MM.1S (cell line): ENCODE measurements at regions not wholly inside any gene's neighbourhood (a gene's known extent, or its start where the extent isn't known, plus 50 kb on each side); places are given as distances from the start of the nearest gene placed in this dataset.

ENCODE experiments used
- DNase-seq: peaks from one replicate; pipeline ENCODE4 v3.0.0-alpha.2; 2015
- H2AFZ ChIP-seq: fragments of 300-600 bp; sonication (generic); 2 replicates; pipeline ENCODE4 v1.6.0; 2016; ENCODE audit warnings: antibody characterized with exemption, low read length
- H3F3A ChIP-seq: fragments of 300-600 bp; sonication (generic); 2 replicates; pipeline ENCODE4 v1.6.1; 2016; ENCODE audit warnings: mild to moderate bottlenecking, antibody characterized with exemption, low read length, moderate library complexity, mixed read lengths; ENCODE audit not compliant: insufficient read depth
- H3K27ac ChIP-seq: fragments of 300-600 bp; sonication (generic); 2 replicates; pipeline ENCODE4 v1.5.1; 2016; ENCODE audit warnings: mild to moderate bottlenecking, low read length
- H3K27me3 ChIP-seq: fragments of 300-600 bp; sonication (generic); replicated peaks from 2 replicates; pipeline ENCODE4 v1.6.0; 2016; ENCODE audit warnings: low read length; ENCODE audit not compliant: insufficient read depth
- H3K36me3 ChIP-seq: fragments of 300-600 bp; sonication (generic); replicated peaks from 2 replicates; pipeline ENCODE4 v1.6.1; 2016; ENCODE audit warnings: mild to moderate bottlenecking, low read length, mixed read lengths; ENCODE audit not compliant: insufficient read depth
- H3K4me1 ChIP-seq: fragments of 300-600 bp; sonication (generic); 2 replicates; pipeline ENCODE4 v1.6.1; 2016; ENCODE audit warnings: low read length, mixed read lengths
- H3K4me2 ChIP-seq: fragments of 300-600 bp; sonication (generic); 2 replicates; pipeline ENCODE4 v1.6.0; 2016; ENCODE audit warnings: low read depth, low read length
- H3K4me3 ChIP-seq: fragments of 300-600 bp; sonication (generic); 2 replicates; pipeline ENCODE4 v1.5.1; 2016; ENCODE audit warnings: low read length, mixed read lengths
- H3K79me2 ChIP-seq: fragments of 300-600 bp; sonication (generic); 2 replicates; pipeline ENCODE4 v1.6.1; 2016; ENCODE audit warnings: mixed run types, low read length, mixed read lengths
- H3K9ac ChIP-seq: fragments of 300-600 bp; sonication (generic); 2 replicates; pipeline ENCODE4 v1.6.1; 2016; ENCODE audit warnings: low read length, mixed read lengths
- H3K9me2 ChIP-seq: fragments of 300-600 bp; sonication (generic); replicated peaks from 2 replicates; pipeline ENCODE4 v1.6.1; 2016; ENCODE audit warnings: mild to moderate bottlenecking, low read length, mixed read lengths; ENCODE audit not compliant: insufficient read depth
- H3K9me3 ChIP-seq: fragments of 300-600 bp; sonication (generic); replicated peaks from 2 replicates; pipeline ENCODE4 v1.6.1; 2016; ENCODE audit warnings: mild to moderate bottlenecking, low read length, mixed read lengths; ENCODE audit not compliant: insufficient read depth
- H4K20me1 ChIP-seq: fragments of 300-600 bp; sonication (generic); 2 replicates; pipeline ENCODE4 v1.6.1; 2016; ENCODE audit warnings: mild to moderate bottlenecking, low read length, moderate library complexity, mixed read lengths; ENCODE audit not compliant: insufficient read depth
- CTCF ChIP-seq: fragments of 300-600 bp; sonication (generic); IDR thresholded peaks from 2 replicates; pipeline ENCODE4 v1.5.1; 2016; ENCODE audit warnings: antibody characterized with exemption, low read length, mixed read lengths
- EZH2 ChIP-seq: fragments of 300-600 bp; sonication (generic); optimal IDR thresholded peaks from 2 replicates; pipeline ENCODE3; 2017; ENCODE audit warnings: low read depth, mild to moderate bottlenecking, antibody characterized with exemption, low read length, mixed read lengths
- EZH2phosphoT487 ChIP-seq: fragments of 300-600 bp; sonication (generic); IDR thresholded peaks from 2 replicates; pipeline ENCODE4 v1.6.1; 2018; ENCODE audit warnings: antibody characterized with exemption, low read length

DNA sequence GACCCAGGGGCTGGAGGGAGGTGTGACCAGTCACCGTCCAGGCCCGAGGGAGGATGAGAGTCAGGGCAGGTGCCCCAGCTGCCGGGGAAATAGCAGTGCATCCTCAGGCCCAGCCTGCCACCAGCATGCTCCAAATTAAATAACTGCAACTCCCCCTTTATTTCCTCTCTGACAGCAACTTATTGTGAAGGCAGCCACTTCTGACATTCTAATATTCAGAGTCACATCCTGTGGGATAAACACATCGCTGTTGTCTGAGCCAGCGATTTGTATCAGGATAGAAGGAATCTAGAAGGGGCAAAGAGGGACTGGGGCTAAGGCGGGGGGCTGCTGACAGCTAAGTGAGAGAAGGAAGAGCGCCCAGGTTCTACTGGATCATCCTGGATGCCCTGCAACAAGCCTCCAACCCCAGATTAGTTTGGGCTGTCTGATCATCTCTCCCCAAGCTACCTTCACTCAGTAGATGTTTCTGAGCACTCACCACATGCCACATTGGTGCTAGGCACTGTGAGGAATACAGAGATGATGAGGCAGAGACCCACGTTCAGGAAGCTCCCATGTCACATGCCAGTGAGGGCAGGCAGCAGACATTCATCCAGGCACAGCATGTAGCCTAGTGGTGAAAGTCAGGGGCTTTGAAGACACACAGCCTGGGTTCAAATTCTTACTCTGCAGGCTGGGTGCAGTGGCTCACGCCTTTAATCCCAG lies 214.1 kb downstream of the BUD13 start:
- no peak overlapping the region for H3K9ac ChIP-seq
- H3K79me2 ChIP-seq: no peaks in the 10 kb centered on the region
- H3K36me3 ChIP-seq: no peaks in the 10 kb centered on the region
- H3K27me3 ChIP-seq: no peaks in the 10 kb centered on the region
- TF ChIP-seq EZH2 (no peak), CTCF (no peak), EZH2phosphoT487 (no peak)
- no peak overlapping the region for H3K4me2 ChIP-seq
- no peaks in the 10 kb centered on the region for H3K9me2 ChIP-seq
- no peak overlapping the region for H2AFZ ChIP-seq
- H3K4me1 ChIP-seq: no peaks in the 10 kb centered on the region
- DNase-seq: no peak
- H3K4me3 ChIP-seq: no peak overlapping the region
- H3K27ac ChIP-seq: no peak overlapping the region
- H4K20me1 ChIP-seq: no peaks in the 10 kb centered on the region
- H3F3A ChIP-seq: no peaks in the 10 kb centered on the region
- no peaks in the 10 kb centered on the region for H3K9me3 ChIP-seq

- no peak overlapping the region for H3K4me3 ChIP-seq
- H3K9me2 ChIP-seq: no peaks in the 10 kb centered on the region
- H3F3A ChIP-seq: no peaks in the 10 kb centered on the region
- no peak for TF ChIP-seq EZH2phosphoT487
- H3K27ac ChIP-seq: no peak overlapping the region
- no peaks in the 10 kb centered on the region for H3K79me2 ChIP-seq
- H4K20me1 ChIP-seq: no peaks in the 10 kb centered on the region
- no peaks in the 10 kb centered on the region for H3K4me1 ChIP-seq
- H2AFZ ChIP-seq: no peak overlapping the region
- DNase-seq: no peak
- H3K4me2 ChIP-seq: no peak overlapping the region
- no peak overlapping the region for H3K9ac ChIP-seq
- no peaks in the 10 kb centered on the region for H3K27me3 ChIP-seq
- no peaks in the 10 kb centered on the region for H3K9me3 ChIP-seq
- no peaks in the 10 kb centered on the region for H3K36me3 ChIP-seq
Measured at GRCh38 chr11:116557282-116557681, 215.5 kb downstream of the BUD13 start.

GRCh38 chr11:116556483-116556882 lies 216.3 kb downstream of the BUD13 start:
- H3K9ac ChIP-seq: no peak overlapping the region
- H3K36me3 ChIP-seq: no peaks in the 10 kb centered on the region
- H3K27ac ChIP-seq: no peak overlapping the region
- no peak overlapping the region for H3K4me2 ChIP-seq
- TF ChIP-seq EZH2phosphoT487 (no peak), EZH2 (no peak), CTCF (no peak)
- H2AFZ ChIP-seq: no peak overlapping the region
- H3K9me3 ChIP-seq: no peaks in the 10 kb centered on the region
- DNase-seq: no peak
- H3F3A ChIP-seq: no peaks in the 10 kb centered on the region
- H3K4me3 ChIP-seq: no peak overlapping the region
- no peaks in the 10 kb centered on the region for H3K4me1 ChIP-seq
- H3K27me3 ChIP-seq: no peaks in the 10 kb centered on the region
- H4K20me1 ChIP-seq: no peaks in the 10 kb centered on the region
- H3K9me2 ChIP-seq: no peaks in the 10 kb centered on the region
- H3K79me2 ChIP-seq: no peaks in the 10 kb centered on the region

- Histone ChIP-seq H3K9me2 (no peaks in the 10 kb centered on the region), H3K9ac (no peak overlapping the region), H4K20me1 (no peaks in the 10 kb centered on the region), H3K4me1 (no peaks in the 10 kb centered on the region), H2AFZ (no peak overlapping the region), H3K36me3 (no peaks in the 10 kb centered on the region), H3K9me3 (no peaks in the 10 kb centered on the region), H3K27me3 (no peaks in the 10 kb centered on the region), H3K79me2 (no peaks in the 10 kb centered on the region), H3F3A (no peaks in the 10 kb centered on the region), H3K27ac (no peak overlapping the region), H3K4me2 (no peak overlapping the region), H3K4me3 (no peak overlapping the region)
- no peak for DNase-seq
- TF ChIP-seq EZH2phosphoT487 (no peak), CTCF (no peak), EZH2 (no peak)
Measured at GRCh38 chr11:116553482-116553881, 219.3 kb downstream of the BUD13 start.
